Prostate gland (tissue), 2 donors: ENCODE measurements at regions not wholly inside any gene's neighbourhood (a gene's known extent, or its start where the extent isn't known, plus 50 kb on each side); places are given as distances from the start of the nearest gene placed in this dataset.

ENCODE experiments used
- POLR2A ChIP-seq: fragments of 450-650 bp; IDR thresholded peaks from one replicate; pipeline ENCODE4 v1.6.1; 2016; ENCODE audit warnings: antibody characterized with exemption, mild to moderate bottlenecking
- TF ChIP-seq, protein P1 (sequence below), 4 experiments: fragments of 200-600 bp in 2 of 4; fragments of 450-650 bp in 2 of 4; sonication (generic) in 2 of 4; IDR thresholded peaks; 1 replicate in 3 of 4; 2 replicates in 1 of 4; pipeline ENCODE4 v1.5.1; 2016 to 2019; ENCODE audit warnings: antibody characterized with exemption in 4 of 4, mild to moderate bottlenecking in 2 of 4, moderate library complexity in 2 of 4

DNA sequence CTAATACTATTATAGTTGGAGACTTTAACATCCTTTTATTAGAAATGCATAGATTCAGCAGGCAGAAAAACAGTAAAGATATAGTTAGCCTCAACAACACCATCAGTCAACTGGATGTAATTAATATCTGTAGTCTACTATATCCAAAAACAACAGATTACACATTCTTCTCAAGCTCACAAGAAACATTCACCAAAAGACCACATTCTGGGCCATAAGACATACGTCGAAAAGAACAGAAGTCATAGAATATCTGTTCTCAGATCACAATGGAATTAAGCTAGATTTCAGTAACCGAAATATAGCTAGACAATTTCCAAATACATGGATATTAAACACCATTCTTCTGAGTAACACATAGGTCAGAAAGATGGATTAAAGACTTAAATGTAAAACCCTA lies 336.6 kb upstream of the RPS23 start:
- TF ChIP-seq, protein P1, sequence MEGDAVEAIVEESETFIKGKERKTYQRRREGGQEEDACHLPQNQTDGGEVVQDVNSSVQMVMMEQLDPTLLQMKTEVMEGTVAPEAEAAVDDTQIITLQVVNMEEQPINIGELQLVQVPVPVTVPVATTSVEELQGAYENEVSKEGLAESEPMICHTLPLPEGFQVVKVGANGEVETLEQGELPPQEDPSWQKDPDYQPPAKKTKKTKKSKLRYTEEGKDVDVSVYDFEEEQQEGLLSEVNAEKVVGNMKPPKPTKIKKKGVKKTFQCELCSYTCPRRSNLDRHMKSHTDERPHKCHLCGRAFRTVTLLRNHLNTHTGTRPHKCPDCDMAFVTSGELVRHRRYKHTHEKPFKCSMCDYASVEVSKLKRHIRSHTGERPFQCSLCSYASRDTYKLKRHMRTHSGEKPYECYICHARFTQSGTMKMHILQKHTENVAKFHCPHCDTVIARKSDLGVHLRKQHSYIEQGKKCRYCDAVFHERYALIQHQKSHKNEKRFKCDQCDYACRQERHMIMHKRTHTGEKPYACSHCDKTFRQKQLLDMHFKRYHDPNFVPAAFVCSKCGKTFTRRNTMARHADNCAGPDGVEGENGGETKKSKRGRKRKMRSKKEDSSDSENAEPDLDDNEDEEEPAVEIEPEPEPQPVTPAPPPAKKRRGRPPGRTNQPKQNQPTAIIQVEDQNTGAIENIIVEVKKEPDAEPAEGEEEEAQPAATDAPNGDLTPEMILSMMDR (IDR thresholded peaks at IDR 0.05): no peak
- TF ChIP-seq POLR2A: no peak
